Neural crest cell (in vitro differentiated cells): ENCODE measurements at regions not wholly inside any gene's neighbourhood (a gene's known extent, or its start where the extent isn't known, plus 50 kb on each side); places are given as distances from the start of the nearest gene placed in this dataset.

ENCODE experiments used
- DNase-seq: peaks from one replicate; pipeline ENCODE4 v3.0.0; 2021; ENCODE audit warnings: low read depth, mixed read lengths, low spot score
- H3K27ac Mint-ChIP-seq: one replicate; pipeline ENCODE4 v1.8.0; 2021; ENCODE audit warnings: mild to moderate bottlenecking, mixed read lengths; ENCODE audit not compliant: unreplicated experiment
- H3K27me3 Mint-ChIP-seq: 2 replicates; pipeline ENCODE4 v1.8.0; 2021; ENCODE audit warnings: low read depth, mild to moderate bottlenecking, mixed read lengths
- H3K36me3 Mint-ChIP-seq: 2 replicates; pipeline ENCODE4 v1.8.0; 2021; ENCODE audit warnings: low read depth, mild to moderate bottlenecking, mixed read lengths
- H3K4me1 Mint-ChIP-seq: 2 replicates; pipeline ENCODE4 v1.8.0; 2021; ENCODE audit warnings: mixed read lengths
- H3K4me3 Mint-ChIP-seq: one replicate; pipeline ENCODE4 v1.8.0; 2021; ENCODE audit warnings: mild to moderate bottlenecking, mixed read lengths
- H3K9me3 Mint-ChIP-seq: 2 replicates; pipeline ENCODE4 v1.8.0; 2021; ENCODE audit warnings: mixed read lengths
- CTCF ChIP-seq: fragments of 200-600 bp; sonication (generic); conservative IDR thresholded peaks from 2 replicates; pipeline ENCODE4 v1.5.0; 2021; ENCODE audit warnings: antibody characterized with exemption, mild to moderate bottlenecking

GRCh38 chr9:91034521-91034920 lies 232.9 kb downstream of the SYK start:
- no peak for DNase-seq
- no peak overlapping the region for H3K27ac Mint-ChIP-seq
- TF ChIP-seq CTCF, result no peak
- H3K4me1 Mint-ChIP-seq, result peaks cover 19% of the 10 kb centered on the region
- no peaks in the 10 kb centered on the region for H3K36me3 Mint-ChIP-seq
- H3K4me3 Mint-ChIP-seq, result no peak overlapping the region
- no peaks in the 10 kb centered on the region for H3K27me3 Mint-ChIP-seq
- no peaks in the 10 kb centered on the region for H3K9me3 Mint-ChIP-seq

- H3K4me1 Mint-ChIP-seq, result peaks cover 19% of the 10 kb centered on the region
- H3K27me3 Mint-ChIP-seq, result no peaks in the 10 kb centered on the region
- TF ChIP-seq CTCF, result no peak
- H3K4me3 Mint-ChIP-seq, result no peak overlapping the region
- H3K36me3 Mint-ChIP-seq, result no peaks in the 10 kb centered on the region
- H3K9me3 Mint-ChIP-seq, result no peaks in the 10 kb centered on the region
- no peak for DNase-seq
- H3K27ac Mint-ChIP-seq, result no peak overlapping the region
Observed at GRCh38 chr9:91034976-91035824, 233.6 kb downstream of the SYK start.

- no peak for DNase-seq
- Mint-ChIP-seq H3K27me3 (no peaks in the 10 kb centered on the region), H3K4me3 (no peak overlapping the region), H3K27ac (no peak overlapping the region), H3K4me1 (peaks cover 19% of the 10 kb centered on the region), H3K36me3 (no peaks in the 10 kb centered on the region), H3K9me3 (no peaks in the 10 kb centered on the region)
- TF ChIP-seq CTCF, result no peak
Observed at GRCh38 chr9:91035825-91036208, 234.2 kb downstream of the SYK start.

- TF ChIP-seq CTCF, result no peak
- Mint-ChIP-seq H3K27ac (no peak overlapping the region), H3K4me1 (peaks cover 19% of the 10 kb centered on the region)
Observed at GRCh38 chr9:91036356-91036755, 234.7 kb downstream of the SYK start.

GRCh38 chr9:91036826-91037510 lies 235.3 kb downstream of the SYK start:
- peak; percentile 57 for TF ChIP-seq CTCF
- DNase-seq, result peak; percentile 52
- no peaks in the 10 kb centered on the region for H3K9me3 Mint-ChIP-seq
- H3K4me3 Mint-ChIP-seq, result no peak overlapping the region
- H3K36me3 Mint-ChIP-seq, result no peaks in the 10 kb centered on the region
- H3K4me1 Mint-ChIP-seq, result peaks cover 19% of the 10 kb centered on the region
- H3K27me3 Mint-ChIP-seq, result no peaks in the 10 kb centered on the region
- peak overlapping the region; percentile 91 for H3K27ac Mint-ChIP-seq

More at GRCh38 chr9:91036356-91036755, 234.7 kb downstream of the SYK start:
- Mint-ChIP-seq H3K4me3 (no peak overlapping the region), H3K9me3 (no peaks in the 10 kb centered on the region), H3K27me3 (no peaks in the 10 kb centered on the region), H3K36me3 (no peaks in the 10 kb centered on the region)
- DNase-seq, result no peak
